Body of pancreas (tissue), 4 donors: ENCODE measurements at regions not wholly inside any gene's neighbourhood (a gene's known extent, or its start where the extent isn't known, plus 50 kb on each side); places are given as distances from the start of the nearest gene placed in this dataset. TPM values are rescaled to one million over a fixed set of nuclear protein-coding genes. Genes with fewer than 3 reads are reported as not detected.

Source experiments
- ATAC-seq: fragments of 150-250 bp; one replicate; pipeline ENCODE4 v1.9.1; 2016
- DNase-seq, 4 donors: peaks; one replicate each; pipeline ENCODE4 v3.0.0-alpha.2; 2019
- H3K27ac ChIP-seq, 4 donors: fragments of 200-600 bp; sonication (generic); 1 replicate in 3 of 4; 2 replicates in 1 of 4; pipeline versions ENCODE4 v1.5.1 to v1.6.1; 2016 to 2019; ENCODE audit warnings: mild to moderate bottlenecking in 1 of 4, mixed read lengths in 1 of 4, moderate library complexity in 1 of 4
- H3K27me3 ChIP-seq, 2 donors: fragments of 200-600 bp; sonication (generic); one replicate each; pipeline ENCODE4 v1.6.0; 2016; ENCODE audit warnings: mild to moderate bottlenecking in 1 of 2
- H3K36me3 ChIP-seq, 2 donors: fragments of 200-600 bp; sonication (generic); replicated peaks in 1 of 2; 2 replicates each; pipeline ENCODE4 v1.5.1; 2016; ENCODE audit warnings: low read depth in 2 of 2; ENCODE audit not compliant: insufficient read depth in 1 of 2
- H3K4me1 ChIP-seq: fragments of 200-600 bp; sonication (generic); one replicate; pipeline ENCODE4 v1.6.0; 2016
- H3K4me3 ChIP-seq, 2 donors: fragments of 200-600 bp; sonication (generic); 1 replicate in 1 of 2; 2 replicates in 1 of 2; pipeline ENCODE4 v1.5.1; 2016 to 2019
- H3K9me3 ChIP-seq, 3 donors: fragments of 200-600 bp; sonication (generic); 1 replicate in 2 of 3; 2 replicates in 1 of 3; pipeline ENCODE4 v1.5.1; 2016
- POLR2A ChIP-seq, 3 donors: fragments of 450-650 bp; IDR thresholded peaks; one replicate each; pipeline ENCODE4 v1.6.1; 2016; ENCODE audit warnings: antibody characterized with exemption in 3 of 3, mild to moderate bottlenecking in 2 of 3
- WGBS, 2 donors: methylation state at CpG; one replicate each; pipeline ENCODE4 v1.1.5; 2017; 5-methylcytosine and 5-hydroxymethylcytosine counted together
- intact Hi-C: fragments of 100-400 bp; cut with DNase I; formaldehyde crosslinking; loops from one replicate; pipeline ENCODE4 v1.15.1; 2023
- microRNA-seq, 2 donors: library from miRNA; unstranded; fragments of <30 nt; microRNA quantifications; one replicate each; pipeline ENCODE4, GENCODE V29; 2016; ENCODE audit warnings: borderline number of aligned reads in 2 of 2, borderline replicate concordance in 2 of 2
- small RNA-seq: library from RNA; depleted of rRNA; stranded (forward); fragments of <200 nt; gene quantifications from one replicate; pipeline ENCODE3, GENCODE V24; 2016
- TF ChIP-seq, protein P1 (sequence below), 7 experiments: fragments of 450-650 bp in 4 of 7; fragments of 200-600 bp in 3 of 7; sonication (generic) in 3 of 7; IDR thresholded peaks; one replicate each; pipeline ENCODE4 v1.5.1; 2016 to 2019; ENCODE audit warnings: antibody characterized with exemption in 7 of 7

DNA sequence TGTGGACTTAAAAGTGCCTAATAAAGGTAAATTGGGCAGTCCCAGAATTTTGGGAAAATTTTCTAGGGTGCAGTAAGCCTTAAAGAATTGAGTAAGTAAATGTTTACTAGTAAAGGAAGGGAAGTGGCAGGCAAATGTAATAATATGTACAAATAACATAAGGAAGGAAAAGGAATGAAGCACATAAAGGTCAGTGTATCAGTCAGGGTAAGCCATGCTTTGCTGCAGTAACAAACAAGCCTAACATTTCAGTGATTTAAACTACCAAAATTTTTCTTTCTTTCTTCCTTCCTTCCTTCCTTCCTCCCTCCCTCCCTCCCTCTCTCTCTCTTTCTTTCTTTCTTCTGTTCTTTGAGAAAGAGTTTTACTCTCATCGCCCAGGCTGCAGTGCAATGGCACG, 117.5 kb downstream of the HAO1 start:
- no peaks in the 10 kb centered on the region for H3K36me3 ChIP-seq
- ATAC-seq: no peak
- no peaks in the 10 kb centered on the region for H3K4me1 ChIP-seq
- WGBS, 2 donors: 91 to 93% methylated on average over 2 of the region's 2 CpGs
- no peak for DNase-seq
- no peaks in the 10 kb centered on the region for H3K9me3 ChIP-seq
- no peak overlapping the region for H3K4me3 ChIP-seq
- no peak overlapping the region for H3K27ac ChIP-seq
- TF ChIP-seq POLR2A (IDR thresholded peaks at IDR 0.05): no peak
- TF ChIP-seq, protein P1, sequence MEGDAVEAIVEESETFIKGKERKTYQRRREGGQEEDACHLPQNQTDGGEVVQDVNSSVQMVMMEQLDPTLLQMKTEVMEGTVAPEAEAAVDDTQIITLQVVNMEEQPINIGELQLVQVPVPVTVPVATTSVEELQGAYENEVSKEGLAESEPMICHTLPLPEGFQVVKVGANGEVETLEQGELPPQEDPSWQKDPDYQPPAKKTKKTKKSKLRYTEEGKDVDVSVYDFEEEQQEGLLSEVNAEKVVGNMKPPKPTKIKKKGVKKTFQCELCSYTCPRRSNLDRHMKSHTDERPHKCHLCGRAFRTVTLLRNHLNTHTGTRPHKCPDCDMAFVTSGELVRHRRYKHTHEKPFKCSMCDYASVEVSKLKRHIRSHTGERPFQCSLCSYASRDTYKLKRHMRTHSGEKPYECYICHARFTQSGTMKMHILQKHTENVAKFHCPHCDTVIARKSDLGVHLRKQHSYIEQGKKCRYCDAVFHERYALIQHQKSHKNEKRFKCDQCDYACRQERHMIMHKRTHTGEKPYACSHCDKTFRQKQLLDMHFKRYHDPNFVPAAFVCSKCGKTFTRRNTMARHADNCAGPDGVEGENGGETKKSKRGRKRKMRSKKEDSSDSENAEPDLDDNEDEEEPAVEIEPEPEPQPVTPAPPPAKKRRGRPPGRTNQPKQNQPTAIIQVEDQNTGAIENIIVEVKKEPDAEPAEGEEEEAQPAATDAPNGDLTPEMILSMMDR (IDR thresholded peaks at IDR 0.05): no peak
- no peaks in the 10 kb centered on the region for H3K27me3 ChIP-seq
- intact Hi-C loops: no loop called here

DNA sequence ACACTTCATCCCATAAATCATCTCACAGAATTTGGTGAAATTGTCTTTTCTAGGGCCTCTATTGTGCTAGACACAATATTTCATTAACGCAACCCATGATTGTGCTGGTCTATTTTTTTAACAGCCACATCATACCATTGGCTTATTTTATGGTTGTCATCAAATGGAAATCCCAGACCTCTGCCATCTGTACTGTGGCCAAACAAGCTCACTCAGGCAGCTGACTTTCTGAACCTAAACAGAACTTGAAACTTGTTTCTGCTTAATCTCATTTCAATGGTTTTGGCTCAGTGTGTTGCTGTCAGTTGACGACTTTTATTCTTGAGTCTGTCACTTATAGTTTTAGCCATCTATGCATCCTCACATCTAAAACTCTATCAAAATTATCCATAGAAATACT, 111.8 kb downstream of the HAO1 start:
- no peaks in the 10 kb centered on the region for H3K27me3 ChIP-seq
- no peaks in the 10 kb centered on the region for H3K9me3 ChIP-seq
- no peak for DNase-seq
- intact Hi-C loops: no loop called here
- H3K27ac ChIP-seq: no peak overlapping the region
- ATAC-seq: no peak
- H3K36me3 ChIP-seq: no peaks in the 10 kb centered on the region
- no peak for TF ChIP-seq POLR2A (IDR thresholded peaks at IDR 0.05)
- TF ChIP-seq, protein P1 (IDR thresholded peaks at IDR 0.05): no peak
- H3K4me1 ChIP-seq: no peaks in the 10 kb centered on the region
- 48 to 49% methylated on average over 2 of the region's 2 CpGs for WGBS, 2 donors
- H3K4me3 ChIP-seq: no peak overlapping the region

- DNase-seq (no peak), ATAC-seq (no peak)
- Histone ChIP-seq H3K27ac (no peak overlapping the region), H3K36me3 (no peaks in the 10 kb centered on the region), H3K4me1 (no peaks in the 10 kb centered on the region), H3K4me3 (no peak overlapping the region), H3K27me3 (no peaks in the 10 kb centered on the region), H3K9me3 (no peaks in the 10 kb centered on the region)
- 49 to 56% methylated on average over 4 of the region's 4 CpGs for WGBS, 2 donors
- intact Hi-C loops: no loop called here
- TF ChIP-seq, protein P1 (IDR thresholded peaks at IDR 0.05): no peak
These were observed 111.2 kb downstream of the HAO1 start for GRCh38 chr20:7829031-7829430.

- Histone ChIP-seq H3K36me3 (no peaks in the 10 kb centered on the region), H3K27ac (no peak overlapping the region), H3K4me3 (no peak overlapping the region), H3K27me3 (no peaks in the 10 kb centered on the region), H3K4me1 (no peaks in the 10 kb centered on the region), H3K9me3 (no peaks in the 10 kb centered on the region)
- TF ChIP-seq, protein P1 (IDR thresholded peaks at IDR 0.05): no peak
- no peak for TF ChIP-seq POLR2A (IDR thresholded peaks at IDR 0.05)
- DNase-seq: no peak
- intact Hi-C loops: no loop called here
- ATAC-seq: no peak
These were observed 110.5 kb downstream of the HAO1 start for GRCh38 chr20:7829776-7830175.

Small RNA genes lying in the stretch of these regions (microRNA-seq; reads per million reads assigned to microRNA genes)
- gene MIR8062: 0 reads per million in 2 donors

Small RNA genes lying in the stretch of these regions (small RNA-seq; reads per million reads assigned to genes)
- gene MIR8062 (not detected), gene RN7SL547P (not detected)
